Inflammatory macrophage (primary cell): ENCODE measurements at regions not wholly inside any gene's neighbourhood (a gene's known extent, or its start where the extent isn't known, plus 50 kb on each side); places are given as distances from the start of the nearest gene placed in this dataset.
A peak's percentile ranks its signal among the peaks of the same experiment; 100 is the strongest.
"Not testable (repeated sequence)": the region's sequence is repeated elsewhere in the genome, so short reads cannot be mapped to it uniquely, and the experiment has no call there.

Experiments
- DNase-seq, 2 donors: peaks; one replicate each; pipeline ENCODE4 v3.0.0-alpha.2; 2020 to 2022

- DNase-seq = not testable (repeated sequence)
These were observed 125.7 kb upstream of the ANO1 start for GRCh38 chr11:69952229-69952975.

- DNase-seq = no peak
These were observed 124.8 kb upstream of the ANO1 start for GRCh38 chr11:69953356-69953755.

GRCh38 chr11:69954756-69955155 lies 123.4 kb upstream of the ANO1 start:
- DNase-seq = no peak

- no peak for DNase-seq
These were observed 121.4 kb upstream of the ANO1 start for GRCh38 chr11:69956669-69957190.

GRCh38 chr11:69957849-69958248 lies 120.3 kb upstream of the ANO1 start:
- DNase-seq = no peak

- DNase-seq = no peak
These were observed 119.8 kb upstream of the ANO1 start for GRCh38 chr11:69958308-69958707.

- no peak for DNase-seq
These were observed 118.7 kb upstream of the ANO1 start for GRCh38 chr11:69959461-69959860.

GRCh38 chr11:69961738-69962137 lies 116.4 kb upstream of the ANO1 start:
- DNase-seq = no peak

GRCh38 chr11:69962152-69962551 lies 116.0 kb upstream of the ANO1 start:
- DNase-seq = peak; percentile 7 to 34

GRCh38 chr11:69963533-69964246 lies 114.4 kb upstream of the ANO1 start:
- no peak for DNase-seq

GRCh38 chr11:69964247-69964643 lies 113.9 kb upstream of the ANO1 start:
- DNase-seq = no peak

GRCh38 chr11:69965821-69966582 lies 112.1 kb upstream of the ANO1 start:
- DNase-seq = no peak

- DNase-seq = no peak
These were observed 111.6 kb upstream of the ANO1 start for GRCh38 chr11:69966583-69966835.

GRCh38 chr11:69966910-69967483 lies 111.1 kb upstream of the ANO1 start:
- no peak for DNase-seq

- DNase-seq = no peak
These were observed 110.6 kb upstream of the ANO1 start for GRCh38 chr11:69967484-69967883.

- no peak for DNase-seq
These were observed 109.4 kb upstream of the ANO1 start for GRCh38 chr11:69968396-69969347.

- DNase-seq = no peak
These were observed 108.0 kb upstream of the ANO1 start for GRCh38 chr11:69969890-69970784.

GRCh38 chr11:69970785-69971535 lies 107.2 kb upstream of the ANO1 start:
- no peak for DNase-seq

- no peak for DNase-seq
These were observed 106.4 kb upstream of the ANO1 start for GRCh38 chr11:69971741-69972140.

- DNase-seq = no peak
These were observed 105.7 kb upstream of the ANO1 start for GRCh38 chr11:69972351-69972802.
